H9 (cell line): ENCODE measurements at regions not wholly inside any gene's neighbourhood (a gene's known extent, or its start where the extent isn't known, plus 50 kb on each side); places are given as distances from the start of the nearest gene placed in this dataset.

Source experiments
- DNase-seq: peaks from one replicate; pipeline ENCODE4 v3.0.0-alpha.2; 2017
- H2AFZ ChIP-seq: one replicate; pipeline ENCODE4 v1.6.1; 2013; ENCODE audit warnings: mild to moderate bottlenecking, low read length, control low read depth, moderate library complexity
- H2AK5ac ChIP-seq: 2 replicates; pipeline ENCODE4 v1.6.1; 2013; ENCODE audit warnings: low read length, control low read depth, mixed read lengths; ENCODE audit not compliant: insufficient read length
- H2BK120ac ChIP-seq: one replicate; pipeline ENCODE4 v1.6.1; 2013; ENCODE audit warnings: low read depth, mild to moderate bottlenecking, low read length, control low read depth, inconsistent platforms; ENCODE audit not compliant: poor library complexity, severe bottlenecking
- H2BK12ac ChIP-seq: 2 replicates; pipeline ENCODE4 v1.6.1; 2013; ENCODE audit warnings: low read length, control low read depth, mixed read lengths, low read depth; ENCODE audit not compliant: insufficient read length
- H2BK15ac ChIP-seq: 2 replicates; pipeline ENCODE4 v1.6.1; 2013; ENCODE audit warnings: low read depth, low read length, control low read depth
- H2BK20ac ChIP-seq: one replicate; pipeline ENCODE4 v1.6.1; 2013; ENCODE audit warnings: low read depth, mild to moderate bottlenecking, low read length, control low read depth, inconsistent platforms; ENCODE audit not compliant: poor library complexity, severe bottlenecking
- H2BK5ac ChIP-seq: 2 replicates; pipeline ENCODE4 v1.6.1; 2013; ENCODE audit warnings: low read length, control low read depth, mixed read lengths; ENCODE audit not compliant: insufficient read length
- H3K14ac ChIP-seq: 2 replicates; pipeline ENCODE4 v1.6.1; 2013; ENCODE audit warnings: low read length, control low read depth; ENCODE audit not compliant: insufficient read depth
- H3K18ac ChIP-seq: 2 replicates; pipeline ENCODE4 v1.6.1; 2013; ENCODE audit warnings: low read depth, mild to moderate bottlenecking, mixed read lengths, low read length, control low read depth; ENCODE audit not compliant: insufficient read length
- H3K23ac ChIP-seq: 2 replicates; pipeline ENCODE4 v1.6.1; 2013; ENCODE audit warnings: low read length, control low read depth, mixed read lengths, low read depth; ENCODE audit not compliant: insufficient read length
- H3K23me2 ChIP-seq: 2 replicates; pipeline ENCODE4 v1.6.1; 2013; ENCODE audit warnings: low read depth, mild to moderate bottlenecking, mixed read lengths, low read length, control low read depth; ENCODE audit not compliant: insufficient read length, poor library complexity, severe bottlenecking
- H3K27ac ChIP-seq: 2 replicates; pipeline ENCODE4 v1.5.1; 2013; ENCODE audit warnings: low read length, control low read depth, mixed read lengths, low read depth; ENCODE audit not compliant: insufficient read length
- H3K27me3 ChIP-seq: 2 replicates; pipeline ENCODE4 v1.6.1; 2013; ENCODE audit warnings: low read length, control low read depth, inconsistent platforms; ENCODE audit not compliant: insufficient read depth
- H3K4ac ChIP-seq: 2 replicates; pipeline ENCODE4 v1.6.1; 2013; ENCODE audit warnings: low read depth, mild to moderate bottlenecking, control low read depth, inconsistent platforms, low read length, moderate library complexity
- H3K4me1 ChIP-seq: 2 replicates; pipeline ENCODE4 v1.6.1; 2013; ENCODE audit warnings: low read length, control low read depth, inconsistent platforms; ENCODE audit not compliant: insufficient read depth
- H3K4me2 ChIP-seq: 2 replicates; pipeline ENCODE4 v1.6.1; 2013; ENCODE audit warnings: low read length, control low read depth, mixed read lengths; ENCODE audit not compliant: insufficient read length, insufficient read depth
- H3K56ac ChIP-seq: 2 replicates; pipeline ENCODE4 v1.6.1; 2013; ENCODE audit warnings: low read depth, mild to moderate bottlenecking, mixed read lengths, low read length, control low read depth; ENCODE audit not compliant: insufficient read length
- H3K79me1 ChIP-seq: 2 replicates; pipeline ENCODE4 v1.6.1; 2013; ENCODE audit warnings: low read depth, mild to moderate bottlenecking, moderate library complexity, low read length, control low read depth, inconsistent platforms; ENCODE audit not compliant: insufficient read depth, poor library complexity, severe bottlenecking
- H3K79me2 ChIP-seq: 2 replicates; pipeline ENCODE4 v1.6.1; 2013; ENCODE audit warnings: low read length, control low read depth, inconsistent platforms; ENCODE audit not compliant: insufficient read depth
- H3K9ac ChIP-seq: 2 replicates; pipeline ENCODE4 v1.6.1; 2013; ENCODE audit warnings: low read length, control low read depth, mixed read lengths; ENCODE audit not compliant: insufficient read length; ENCODE audit errors: extremely low read depth
- H3K9me3 ChIP-seq: one replicate; pipeline ENCODE4 v1.6.1; 2013; ENCODE audit warnings: low read depth, low read length, inconsistent platforms; ENCODE audit not compliant: control insufficient read depth
- H3T11ph ChIP-seq: one replicate; pipeline ENCODE4 v1.6.1; 2013; ENCODE audit warnings: mild to moderate bottlenecking, low read length, control low read depth, inconsistent platforms
- H4K20me1 ChIP-seq: one replicate; pipeline ENCODE4 v1.6.1; 2013; ENCODE audit not compliant: control insufficient read depth, insufficient read length, insufficient read depth
- H4K5ac ChIP-seq: 2 replicates; pipeline ENCODE4 v1.6.1; 2013; ENCODE audit warnings: low read depth, mild to moderate bottlenecking, mixed read lengths, low read length, control low read depth; ENCODE audit not compliant: insufficient read length
- H4K8ac ChIP-seq: replicated peaks from 2 replicates; pipeline ENCODE4 v1.6.1; 2013; ENCODE audit warnings: low read length, control low read depth, mixed read lengths, low read depth; ENCODE audit not compliant: insufficient read length
- H4K91ac ChIP-seq: 2 replicates; pipeline ENCODE4 v1.6.1; 2013; ENCODE audit warnings: low read depth, mild to moderate bottlenecking, moderate library complexity, mixed read lengths, low read length, control low read depth; ENCODE audit not compliant: insufficient read length
- H3K27ac Mint-ChIP-seq, 3 experiments: 2 replicates in 2 of 3; 3 replicates in 1 of 3; pipeline ENCODE4 v1.8.0; 2020 to 2021; ENCODE audit warnings: mixed read lengths in 3 of 3, mild to moderate bottlenecking in 1 of 3, moderate library complexity in 1 of 3
- H3K27me3 Mint-ChIP-seq: 2 replicates; pipeline ENCODE4 v1.8.0; 2021; ENCODE audit warnings: low read depth, mild to moderate bottlenecking, moderate library complexity, mixed read lengths
- H3K36me3 Mint-ChIP-seq, 3 experiments: 2 replicates in 2 of 3; 3 replicates in 1 of 3; pipeline ENCODE4 v1.8.0; 2020 to 2021; ENCODE audit warnings: low read depth in 3 of 3, mixed read lengths in 3 of 3; ENCODE audit not compliant: insufficient read depth in 1 of 3
- H3K4me1 Mint-ChIP-seq, 2 experiments: 2 replicates each; pipeline ENCODE4 v1.8.0; 2020; ENCODE audit warnings: mixed read lengths in 2 of 2
- H3K4me3 Mint-ChIP-seq, 2 experiments: 2 replicates in 1 of 2; 3 replicates in 1 of 2; pipeline ENCODE4 v1.8.0; 2020 to 2021; ENCODE audit warnings: mild to moderate bottlenecking in 2 of 2, mixed read lengths in 2 of 2, moderate library complexity in 1 of 2
- H3K9me3 Mint-ChIP-seq, 2 experiments: 2 replicates in 1 of 2; 3 replicates in 1 of 2; pipeline ENCODE4 v1.8.0; 2020; ENCODE audit warnings: mild to moderate bottlenecking in 2 of 2, mixed read lengths in 2 of 2, moderate library complexity in 1 of 2
- TF ChIP-seq, protein P1 (sequence below): fragments of 200-600 bp; sonication (generic); conservative IDR thresholded peaks from 3 replicates; pipeline ENCODE4 v1.8.0; 2021; ENCODE audit warnings: antibody characterized with exemption, mild to moderate bottlenecking

DNA sequence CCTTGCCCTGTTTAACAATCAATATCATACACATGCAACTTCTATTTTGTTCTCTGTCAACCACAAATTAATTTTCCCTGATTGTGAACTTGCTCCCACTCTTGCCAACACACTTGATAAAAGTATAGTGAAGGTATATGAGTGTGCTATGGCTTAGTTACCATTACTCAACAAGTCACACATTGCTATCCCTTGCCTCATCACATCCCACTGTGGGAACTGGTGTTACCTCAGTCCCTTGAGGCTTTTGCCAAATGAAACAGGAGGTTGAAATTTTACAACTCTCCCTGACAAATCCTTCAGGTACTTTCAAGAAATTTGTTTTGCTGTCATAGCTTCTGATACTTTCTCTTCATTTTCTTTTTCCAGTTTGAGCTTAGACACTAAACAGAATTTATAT lies 472.5 kb upstream of the SEMA3D start:
- Histone ChIP-seq H3K79me2 (no peaks in the 10 kb centered on the region), H3K56ac (no peak overlapping the region), H4K5ac (no peak overlapping the region), H2BK20ac (no peak overlapping the region), H3K4ac (no peak overlapping the region), H3K4me1 (no peaks in the 10 kb centered on the region), H2BK120ac (no peak overlapping the region), H3K23me2 (no peaks in the 10 kb centered on the region), H3K9me3 (no peaks in the 10 kb centered on the region), H3K27ac (no peak overlapping the region), H2BK15ac (no peak overlapping the region), H3K23ac (no peak overlapping the region), H4K20me1 (no peaks in the 10 kb centered on the region), H3K4me2 (no peak overlapping the region), H2AFZ (no peak overlapping the region), H3K9ac (no peak overlapping the region), H3K18ac (no peak overlapping the region), H3K14ac (no peak overlapping the region), H4K91ac (no peak overlapping the region), H4K8ac (no peak overlapping the region), H3K79me1 (no peaks in the 10 kb centered on the region), H2AK5ac (no peak overlapping the region), H3T11ph (no peak overlapping the region), H2BK12ac (no peak overlapping the region), H2BK5ac (no peak overlapping the region), H3K27me3 (no peaks in the 10 kb centered on the region)
- Mint-ChIP-seq H3K27me3 (no peaks in the 10 kb centered on the region), H3K27ac (no peak overlapping the region), H3K4me1 (no peaks in the 10 kb centered on the region; a peak in 1 of 4 replicates), H3K36me3 (no peaks in the 10 kb centered on the region), H3K4me3 (no peak overlapping the region), H3K9me3 (no peaks in the 10 kb centered on the region)
- TF ChIP-seq, protein P1, sequence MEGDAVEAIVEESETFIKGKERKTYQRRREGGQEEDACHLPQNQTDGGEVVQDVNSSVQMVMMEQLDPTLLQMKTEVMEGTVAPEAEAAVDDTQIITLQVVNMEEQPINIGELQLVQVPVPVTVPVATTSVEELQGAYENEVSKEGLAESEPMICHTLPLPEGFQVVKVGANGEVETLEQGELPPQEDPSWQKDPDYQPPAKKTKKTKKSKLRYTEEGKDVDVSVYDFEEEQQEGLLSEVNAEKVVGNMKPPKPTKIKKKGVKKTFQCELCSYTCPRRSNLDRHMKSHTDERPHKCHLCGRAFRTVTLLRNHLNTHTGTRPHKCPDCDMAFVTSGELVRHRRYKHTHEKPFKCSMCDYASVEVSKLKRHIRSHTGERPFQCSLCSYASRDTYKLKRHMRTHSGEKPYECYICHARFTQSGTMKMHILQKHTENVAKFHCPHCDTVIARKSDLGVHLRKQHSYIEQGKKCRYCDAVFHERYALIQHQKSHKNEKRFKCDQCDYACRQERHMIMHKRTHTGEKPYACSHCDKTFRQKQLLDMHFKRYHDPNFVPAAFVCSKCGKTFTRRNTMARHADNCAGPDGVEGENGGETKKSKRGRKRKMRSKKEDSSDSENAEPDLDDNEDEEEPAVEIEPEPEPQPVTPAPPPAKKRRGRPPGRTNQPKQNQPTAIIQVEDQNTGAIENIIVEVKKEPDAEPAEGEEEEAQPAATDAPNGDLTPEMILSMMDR: no peak
- no peak for DNase-seq
